ENCODE measurements at regions not wholly inside any gene's neighbourhood (a gene's known extent, or its start where the extent isn't known, plus 50 kb on each side); places are given as distances from the start of the nearest gene placed in this dataset.

GRCh38 chr2:200725596-200725995, 86.1 kb upstream of the BZW1 start:
- intact Hi-C loops (cut with micrococcal nuclease) = loop anchor here (5.0 kb wide), 1 partner anchor 37 kb away; no protein-coding TSS in a partner anchor
- H3K36me3 Mint-ChIP-seq (ENCODE audit: low read depth) = no peaks in the 10 kb centered on the region
- H3K4me1 Mint-ChIP-seq = peaks cover 10% of the 10 kb centered on the region
- peaks cover 5% of the 10 kb centered on the region for H3K9me3 Mint-ChIP-seq
- H3K27ac Mint-ChIP-seq = no peak overlapping the region
- DNase-seq = no peak
- no peak overlapping the region for H3K4me3 Mint-ChIP-seq
- H3K27me3 Mint-ChIP-seq = peaks cover 12% of the 10 kb centered on the region

GRCh38 chr2:200728630-200729029, 83.1 kb upstream of the BZW1 start:
- H3K4me3 Mint-ChIP-seq = no peak overlapping the region
- DNase-seq = no peak
- no peak overlapping the region for H3K27ac Mint-ChIP-seq
- peaks cover 10% of the 10 kb centered on the region for H3K4me1 Mint-ChIP-seq
- intact Hi-C loops (cut with micrococcal nuclease) = loop anchor here (5.0 kb wide), 1 partner anchor 34 kb away; no protein-coding TSS in a partner anchor
- no peaks in the 10 kb centered on the region for H3K36me3 Mint-ChIP-seq (ENCODE audit: low read depth)
- H3K9me3 Mint-ChIP-seq = no peaks in the 10 kb centered on the region
- H3K27me3 Mint-ChIP-seq = peaks cover 17% of the 10 kb centered on the region

GRCh38 chr2:200730302-200730701, 81.4 kb upstream of the BZW1 start:
- H3K27ac Mint-ChIP-seq = no peak overlapping the region
- no peak overlapping the region for H3K4me3 Mint-ChIP-seq
- no peak for DNase-seq
- no peaks in the 10 kb centered on the region for H3K9me3 Mint-ChIP-seq
- intact Hi-C loops (cut with micrococcal nuclease) = no loop called here
- H3K36me3 Mint-ChIP-seq (ENCODE audit: low read depth) = no peaks in the 10 kb centered on the region
- H3K4me1 Mint-ChIP-seq = peaks cover 15% of the 10 kb centered on the region
- H3K27me3 Mint-ChIP-seq = peaks cover 13% of the 10 kb centered on the region

- H3K27ac Mint-ChIP-seq = no peak overlapping the region
- H3K9me3 Mint-ChIP-seq = no peaks in the 10 kb centered on the region
- DNase-seq = no peak
- H3K4me3 Mint-ChIP-seq = no peak overlapping the region
- H3K36me3 Mint-ChIP-seq (ENCODE audit: low read depth) = no peaks in the 10 kb centered on the region
- H3K27me3 Mint-ChIP-seq = peaks cover 13% of the 10 kb centered on the region
- peaks cover 17% of the 10 kb centered on the region for H3K4me1 Mint-ChIP-seq
- intact Hi-C loops (cut with micrococcal nuclease) = no loop called here
Measured at GRCh38 chr2:200730960-200731359, 80.8 kb upstream of the BZW1 start.

- no peaks in the 10 kb centered on the region for H3K36me3 Mint-ChIP-seq (ENCODE audit: low read depth)
Measured at GRCh38 chr2:200732866-200733265, 78.8 kb upstream of the BZW1 start.

GRCh38 chr2:200733713-200734198, 78.0 kb upstream of the BZW1 start:
- Mint-ChIP-seq H3K4me3 (no peak overlapping the region), H3K9me3 (no peaks in the 10 kb centered on the region), H3K36me3 (ENCODE audit: low read depth) (no peaks in the 10 kb centered on the region), H3K27ac (no peak overlapping the region), H3K27me3 (peaks cover 6% of the 10 kb centered on the region), H3K4me1 (peaks cover 14% of the 10 kb centered on the region)
- intact Hi-C loops (cut with micrococcal nuclease) = no loop called here
- no peak for DNase-seq

More at GRCh38 chr2:200732866-200733265, 78.8 kb upstream of the BZW1 start:
- no peak for DNase-seq
- Mint-ChIP-seq H3K4me3 (no peak overlapping the region), H3K9me3 (no peaks in the 10 kb centered on the region), H3K27me3 (peaks cover 6% of the 10 kb centered on the region), H3K4me1 (peaks cover 14% of the 10 kb centered on the region), H3K27ac (no peak overlapping the region)
- intact Hi-C loops (cut with micrococcal nuclease) = no loop called here

- intact Hi-C loops (cut with micrococcal nuclease) = loop anchor here (1.0 kb wide), 3 partner anchors 22 to 160 kb away; no protein-coding TSS in a partner anchor
- no peaks in the 10 kb centered on the region for H3K36me3 Mint-ChIP-seq (ENCODE audit: low read depth)
Measured at GRCh38 chr2:200735061-200735460, 76.6 kb upstream of the BZW1 start.

GRCh38 chr2:200736646-200737274, 75.0 kb upstream of the BZW1 start:
- H3K36me3 Mint-ChIP-seq (ENCODE audit: low read depth) = no peaks in the 10 kb centered on the region
- H3K4me3 Mint-ChIP-seq = no peak overlapping the region
- no peak for DNase-seq
- H3K4me1 Mint-ChIP-seq = peaks cover 14% of the 10 kb centered on the region
- no peak overlapping the region for H3K27ac Mint-ChIP-seq
- H3K9me3 Mint-ChIP-seq = no peaks in the 10 kb centered on the region
- intact Hi-C loops (cut with micrococcal nuclease) = no loop called here
- peaks cover 7% of the 10 kb centered on the region for H3K27me3 Mint-ChIP-seq

More at GRCh38 chr2:200735061-200735460, 76.6 kb upstream of the BZW1 start:
- DNase-seq = no peak
- Mint-ChIP-seq H3K4me1 (peaks cover 14% of the 10 kb centered on the region), H3K27me3 (peaks cover 9% of the 10 kb centered on the region), H3K4me3 (no peak overlapping the region), H3K27ac (no peak overlapping the region), H3K9me3 (no peaks in the 10 kb centered on the region)

- DNase-seq = no peak
- H3K36me3 Mint-ChIP-seq (ENCODE audit: low read depth) = no peaks in the 10 kb centered on the region
- no peak overlapping the region for H3K27ac Mint-ChIP-seq
- H3K4me3 Mint-ChIP-seq = no peak overlapping the region
- no peaks in the 10 kb centered on the region for H3K9me3 Mint-ChIP-seq
- peaks cover 2% of the 10 kb centered on the region for H3K27me3 Mint-ChIP-seq
- H3K4me1 Mint-ChIP-seq = peaks cover 14% of the 10 kb centered on the region
- intact Hi-C loops (cut with micrococcal nuclease) = no loop called here
Measured at GRCh38 chr2:200737585-200737984, 74.1 kb upstream of the BZW1 start.

GRCh38 chr2:200738590-200738989, 73.1 kb upstream of the BZW1 start:
- peaks cover 14% of the 10 kb centered on the region for H3K4me1 Mint-ChIP-seq
- no peaks in the 10 kb centered on the region for H3K36me3 Mint-ChIP-seq (ENCODE audit: low read depth)
- no peaks in the 10 kb centered on the region for H3K9me3 Mint-ChIP-seq
- H3K27me3 Mint-ChIP-seq = peaks cover 2% of the 10 kb centered on the region
- H3K4me3 Mint-ChIP-seq = no peak overlapping the region
- DNase-seq = no peak
- intact Hi-C loops (cut with micrococcal nuclease) = no loop called here
- H3K27ac Mint-ChIP-seq = no peak overlapping the region

- no peak overlapping the region for H3K4me3 Mint-ChIP-seq
- no peak overlapping the region for H3K27ac Mint-ChIP-seq
- peaks cover 4% of the 10 kb centered on the region for H3K4me1 Mint-ChIP-seq
- H3K27me3 Mint-ChIP-seq = peaks cover 2% of the 10 kb centered on the region
- no peaks in the 10 kb centered on the region for H3K36me3 Mint-ChIP-seq (ENCODE audit: low read depth)
- intact Hi-C loops (cut with micrococcal nuclease) = no loop called here
- no peaks in the 10 kb centered on the region for H3K9me3 Mint-ChIP-seq
- DNase-seq = no peak
Measured at GRCh38 chr2:200740907-200741306, 70.8 kb upstream of the BZW1 start.

- DNase-seq = no peak
- H3K27ac Mint-ChIP-seq = no peak overlapping the region
- no peak overlapping the region for H3K4me3 Mint-ChIP-seq
- H3K4me1 Mint-ChIP-seq = peaks cover 3% of the 10 kb centered on the region
- intact Hi-C loops (cut with micrococcal nuclease) = no loop called here
- peaks cover 2% of the 10 kb centered on the region for H3K27me3 Mint-ChIP-seq
- H3K36me3 Mint-ChIP-seq (ENCODE audit: low read depth) = no peaks in the 10 kb centered on the region
- no peaks in the 10 kb centered on the region for H3K9me3 Mint-ChIP-seq
Measured at GRCh38 chr2:200741468-200742202, 70.1 kb upstream of the BZW1 start.

- Mint-ChIP-seq H3K4me1 (peaks cover under 1% of the 10 kb centered on the region), H3K27ac (no peak overlapping the region), H3K9me3 (no peaks in the 10 kb centered on the region), H3K27me3 (peaks cover 2% of the 10 kb centered on the region), H3K4me3 (no peak overlapping the region), H3K36me3 (ENCODE audit: low read depth) (no peaks in the 10 kb centered on the region)
- no peak for DNase-seq
- intact Hi-C loops (cut with micrococcal nuclease) = no loop called here
Measured at GRCh38 chr2:200742426-200742825, 69.3 kb upstream of the BZW1 start.

- DNase-seq = no peak
- peaks cover 2% of the 10 kb centered on the region for H3K27me3 Mint-ChIP-seq
- no peaks in the 10 kb centered on the region for H3K4me1 Mint-ChIP-seq
- H3K4me3 Mint-ChIP-seq = no peak overlapping the region
- no peaks in the 10 kb centered on the region for H3K36me3 Mint-ChIP-seq (ENCODE audit: low read depth)
- no peaks in the 10 kb centered on the region for H3K9me3 Mint-ChIP-seq
- intact Hi-C loops (cut with micrococcal nuclease) = no loop called here
- no peak overlapping the region for H3K27ac Mint-ChIP-seq
Measured at GRCh38 chr2:200743042-200743676, 68.6 kb upstream of the BZW1 start.
